ENCODE measurements at regions not wholly inside any gene's neighbourhood (a gene's known extent, or its start where the extent isn't known, plus 50 kb on each side); places are given as distances from the start of the nearest gene placed in this dataset.

GRCh38 chr3:13714251-13714916, 165.5 kb downstream of the FBLN2 start:
- DNase-seq, result no peak

- no peak for DNase-seq
Measured at GRCh38 chr3:13713396-13713795, 164.5 kb downstream of the FBLN2 start.

GRCh38 chr3:13712682-13713180, 163.8 kb downstream of the FBLN2 start:
- DNase-seq, result no peak

- DNase-seq, result no peak
Measured at GRCh38 chr3:13711911-13712650, 163.2 kb downstream of the FBLN2 start.

GRCh38 chr3:13710251-13710650, 161.3 kb downstream of the FBLN2 start:
- no peak for DNase-seq

- DNase-seq, result no peak
Measured at GRCh38 chr3:13709706-13710105, 160.8 kb downstream of the FBLN2 start.

- DNase-seq, result no peak
Measured at GRCh38 chr3:13708871-13709595, 160.1 kb downstream of the FBLN2 start.

GRCh38 chr3:13708301-13708700, 159.4 kb downstream of the FBLN2 start:
- no peak for DNase-seq

GRCh38 chr3:13707456-13707855, 158.5 kb downstream of the FBLN2 start:
- DNase-seq, result no peak

GRCh38 chr3:13706886-13707285, 158.0 kb downstream of the FBLN2 start:
- DNase-seq, result no peak

- DNase-seq, result no peak
Measured at GRCh38 chr3:13706451-13706850, 157.5 kb downstream of the FBLN2 start.

GRCh38 chr3:13705702-13706280, 156.9 kb downstream of the FBLN2 start:
- DNase-seq, result no peak

GRCh38 chr3:13705051-13705450, 156.1 kb downstream of the FBLN2 start:
- DNase-seq, result no peak

- no peak for DNase-seq
Measured at GRCh38 chr3:13704174-13704573, 155.2 kb downstream of the FBLN2 start.

GRCh38 chr3:13703071-13703470, 154.1 kb downstream of the FBLN2 start:
- no peak for DNase-seq

- no peak for DNase-seq
Measured at GRCh38 chr3:13702286-13702685, 153.4 kb downstream of the FBLN2 start.

GRCh38 chr3:13700889-13701288, 152.0 kb downstream of the FBLN2 start:
- no peak for DNase-seq

GRCh38 chr3:13700362-13700761, 151.4 kb downstream of the FBLN2 start:
- DNase-seq, result no peak

GRCh38 chr3:13696699-13697098, 147.8 kb downstream of the FBLN2 start:
- DNase-seq, result no peak

- no peak for DNase-seq
Measured at GRCh38 chr3:13693441-13693840, 144.5 kb downstream of the FBLN2 start.

- no peak for DNase-seq
Measured at GRCh38 chr3:13690636-13691035, 141.7 kb downstream of the FBLN2 start.

- DNase-seq, result peak in 1 of 14 donors; percentile 62
Measured at GRCh38 chr3:13689373-13690260, 140.7 kb downstream of the FBLN2 start.

Data from C1 segment of cervical spinal cord (tissue), 14 donors.